GM13977 (cell line): ENCODE measurements at regions not wholly inside any gene's neighbourhood (a gene's known extent, or its start where the extent isn't known, plus 50 kb on each side); places are given as distances from the start of the nearest gene placed in this dataset.

Experiments used
- DNase-seq: peaks from one replicate; pipeline ENCODE4 v3.0.0; 2012; ENCODE audit warnings: low spot score
- in situ Hi-C: fragments of 300-500 bp; cut with MboI; formaldehyde crosslinking; loops from one replicate; pipeline ENCODE4 v1.12.0; 2022; ENCODE audit warnings: low sequenced_read_pairs, low pct_unique_long_range_greater_than_20kb, mixed read lengths, inconsistent platforms; ENCODE audit not compliant: unreplicated experiment
- TF ChIP-seq, protein P1 (sequence below): IDR thresholded peaks from 2 replicates; pipeline ENCODE4 v1.5.1; 2012; ENCODE audit warnings: mild to moderate bottlenecking, control low read depth; ENCODE audit not compliant: insufficient read depth; ENCODE audit errors: extremely low read depth, missing control alignments

DNA sequence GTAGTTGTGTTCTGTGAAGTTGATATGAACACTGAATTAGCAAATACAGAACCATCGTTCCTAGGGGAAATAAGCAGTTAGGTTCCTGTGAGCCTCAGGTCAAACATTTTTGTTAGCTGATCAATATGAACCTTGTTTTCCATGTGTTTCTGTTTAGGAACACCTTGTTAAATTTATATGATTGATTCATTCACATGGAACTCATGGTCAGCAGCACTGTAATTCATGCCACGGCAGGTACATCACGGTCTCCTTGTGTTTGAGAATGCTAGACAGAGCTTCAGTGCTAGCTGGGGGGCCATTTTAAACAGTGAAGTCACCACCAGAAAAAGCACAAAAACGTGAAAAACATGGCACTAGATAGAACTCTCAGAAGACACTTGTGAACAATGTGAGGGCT, 62.2 kb downstream of the MYCN start:
- in situ Hi-C loops, result no loop called here
- DNase-seq, result no peak
- TF ChIP-seq, protein P1, sequence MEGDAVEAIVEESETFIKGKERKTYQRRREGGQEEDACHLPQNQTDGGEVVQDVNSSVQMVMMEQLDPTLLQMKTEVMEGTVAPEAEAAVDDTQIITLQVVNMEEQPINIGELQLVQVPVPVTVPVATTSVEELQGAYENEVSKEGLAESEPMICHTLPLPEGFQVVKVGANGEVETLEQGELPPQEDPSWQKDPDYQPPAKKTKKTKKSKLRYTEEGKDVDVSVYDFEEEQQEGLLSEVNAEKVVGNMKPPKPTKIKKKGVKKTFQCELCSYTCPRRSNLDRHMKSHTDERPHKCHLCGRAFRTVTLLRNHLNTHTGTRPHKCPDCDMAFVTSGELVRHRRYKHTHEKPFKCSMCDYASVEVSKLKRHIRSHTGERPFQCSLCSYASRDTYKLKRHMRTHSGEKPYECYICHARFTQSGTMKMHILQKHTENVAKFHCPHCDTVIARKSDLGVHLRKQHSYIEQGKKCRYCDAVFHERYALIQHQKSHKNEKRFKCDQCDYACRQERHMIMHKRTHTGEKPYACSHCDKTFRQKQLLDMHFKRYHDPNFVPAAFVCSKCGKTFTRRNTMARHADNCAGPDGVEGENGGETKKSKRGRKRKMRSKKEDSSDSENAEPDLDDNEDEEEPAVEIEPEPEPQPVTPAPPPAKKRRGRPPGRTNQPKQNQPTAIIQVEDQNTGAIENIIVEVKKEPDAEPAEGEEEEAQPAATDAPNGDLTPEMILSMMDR, result no peak

DNA sequence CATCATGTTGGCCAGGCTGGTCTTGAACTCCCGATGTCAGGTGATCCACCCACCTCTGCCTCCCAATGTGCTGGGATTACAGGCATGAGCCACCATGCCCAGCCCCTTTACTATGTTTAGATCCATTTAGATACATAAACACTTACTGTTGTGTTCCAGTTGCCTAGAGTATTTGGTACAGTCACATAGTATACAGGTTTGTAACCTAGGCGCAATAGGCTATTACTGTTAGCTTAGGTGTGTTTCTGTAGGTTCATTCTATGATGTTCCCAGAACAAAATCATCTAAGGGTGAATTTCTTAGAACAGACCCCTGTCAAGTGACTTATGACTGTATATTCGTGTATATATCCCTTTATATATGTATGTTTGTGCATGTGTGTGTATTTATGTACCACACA, 61.8 kb downstream of the MYCN start:
- in situ Hi-C loops, result no loop called here
- TF ChIP-seq, protein P1, result no peak
- DNase-seq, result no peak

DNA sequence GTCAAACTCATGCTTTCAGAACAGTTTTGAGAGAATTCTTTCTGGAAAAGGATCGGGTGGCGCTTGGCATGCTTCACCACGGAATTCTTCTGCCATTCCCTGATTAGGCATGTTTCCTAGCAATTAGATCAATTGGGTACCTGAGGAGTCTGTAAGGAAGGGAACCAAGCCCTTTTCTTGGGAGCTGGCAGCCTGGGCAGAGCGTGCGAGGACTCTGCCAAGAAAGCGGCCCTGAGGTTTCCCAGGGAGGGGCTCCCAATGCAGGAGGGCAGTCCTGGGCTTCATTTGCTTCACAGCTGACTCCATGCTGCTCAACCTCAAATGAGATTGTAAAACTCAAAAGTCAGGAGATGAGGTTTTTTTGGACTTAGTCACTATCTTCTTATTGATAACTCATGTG, 60.3 kb downstream of the MYCN start:
- TF ChIP-seq, protein P1, result no peak
- DNase-seq, result no peak
- in situ Hi-C loops, result no loop called here

DNA sequence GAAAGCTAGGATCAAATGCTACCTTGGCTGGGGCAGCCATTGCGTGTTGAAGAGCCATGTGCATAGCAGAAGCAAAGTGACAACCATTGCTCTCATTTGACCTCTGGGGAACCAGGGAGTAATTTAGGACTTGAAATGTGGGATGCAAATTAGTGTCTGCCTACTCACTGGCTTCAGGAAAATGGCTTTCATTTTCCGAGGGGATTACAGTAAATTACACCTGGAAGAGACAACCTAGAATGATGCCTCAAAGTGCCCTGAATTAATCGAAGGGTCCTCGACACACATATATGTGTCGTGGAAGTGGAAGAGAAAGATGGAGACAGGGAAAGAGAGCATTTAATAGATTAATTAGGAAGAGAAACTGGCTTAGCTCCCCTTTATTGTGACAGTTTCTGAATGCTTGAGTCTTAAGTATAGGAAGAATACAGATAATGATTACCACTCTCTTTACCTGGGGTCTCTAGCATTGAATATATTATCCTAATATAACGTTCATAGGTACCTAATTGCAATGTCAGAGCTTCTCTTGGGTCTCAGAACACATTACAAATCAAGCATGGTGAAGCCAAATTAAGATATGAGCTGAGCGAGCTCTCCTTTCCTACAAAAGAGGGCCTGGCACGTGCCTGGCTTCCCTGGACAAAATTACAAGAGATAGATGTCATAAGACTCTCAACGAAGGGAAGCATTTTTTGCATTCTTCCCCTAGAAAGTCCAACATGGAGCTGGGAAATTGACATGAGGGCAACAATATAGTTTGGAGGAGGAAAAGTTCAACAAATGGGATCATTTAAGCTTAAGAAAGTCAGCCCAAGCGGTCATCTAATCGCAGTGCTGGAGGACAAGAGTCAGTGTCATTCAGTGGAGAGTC, 59.5 kb downstream of the MYCN start:
- no peak for DNase-seq
- TF ChIP-seq, protein P1, result no peak
- in situ Hi-C loops, result no loop called here

DNA sequence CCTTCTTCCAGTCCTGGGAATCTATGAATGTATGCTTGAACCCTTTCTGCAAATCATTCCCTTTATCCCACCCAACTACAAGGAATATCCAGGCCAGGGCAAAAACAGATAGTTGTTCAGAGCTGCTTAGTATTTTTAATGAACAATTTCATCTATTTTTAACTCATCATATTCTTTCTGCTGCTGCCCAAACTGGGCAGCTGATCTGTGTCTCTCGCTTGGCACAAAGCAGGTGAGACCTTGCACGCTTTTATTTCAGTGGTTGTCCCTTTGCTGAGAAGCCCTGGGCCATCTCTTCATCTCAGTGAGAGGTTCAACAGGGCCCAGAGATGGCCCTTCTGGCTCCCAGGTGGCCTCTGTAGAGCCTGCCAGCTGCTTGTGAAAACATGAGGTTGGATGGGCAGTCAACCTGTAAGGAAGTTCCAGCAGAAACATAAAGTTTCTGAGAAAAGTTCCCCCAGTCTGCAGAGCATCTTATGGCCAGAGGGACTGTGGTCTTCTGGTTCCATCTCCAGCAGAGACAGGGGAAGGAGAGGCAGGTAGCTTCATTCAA, 57.5 kb downstream of the MYCN start:
- TF ChIP-seq, protein P1, result no peak
- in situ Hi-C loops, result no loop called here
- no peak for DNase-seq

DNA sequence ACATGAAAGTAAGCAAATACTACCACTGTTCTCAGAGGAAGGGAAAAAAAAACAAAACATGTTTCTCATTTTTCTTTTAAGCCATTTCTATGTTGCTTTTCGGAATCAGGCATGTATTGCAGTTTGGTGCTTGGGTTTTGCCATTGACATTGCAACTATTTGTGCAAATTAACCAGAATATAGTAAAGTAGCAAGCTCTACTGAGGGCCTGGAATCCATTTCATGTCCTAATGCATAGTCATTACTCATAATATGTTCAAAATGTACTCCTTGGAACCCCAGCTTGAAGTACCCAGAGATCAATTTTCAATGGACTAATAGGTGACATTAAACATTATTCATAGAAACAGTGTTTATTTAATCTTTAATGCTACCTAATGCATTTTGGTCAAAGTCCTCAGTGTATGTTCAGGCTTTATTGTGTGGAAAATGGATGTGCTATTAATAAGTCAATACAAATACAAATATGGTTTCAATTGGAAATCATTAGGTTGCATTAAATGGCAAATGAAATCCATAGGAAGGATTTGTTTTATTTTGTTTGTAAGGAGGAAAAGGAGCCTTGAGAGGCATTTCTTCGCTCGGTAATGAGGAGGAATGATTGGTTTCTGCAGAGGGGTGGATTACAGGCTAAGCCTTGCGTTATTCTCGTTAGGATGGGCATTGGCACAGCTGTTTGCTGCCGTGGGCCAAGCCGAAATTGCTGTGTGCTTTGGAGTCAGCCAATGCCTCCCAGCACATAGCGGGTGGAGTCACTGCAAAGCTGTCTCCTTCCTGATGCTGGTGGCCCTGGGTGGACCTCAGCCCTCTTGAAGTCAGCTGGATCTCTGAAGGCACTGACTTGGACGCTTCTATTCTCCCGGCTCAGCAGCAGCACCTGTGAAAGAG, 56.4 kb downstream of the MYCN start:
- DNase-seq, result no peak
- TF ChIP-seq, protein P1, result no peak
- in situ Hi-C loops, result no loop called here
